Thyroid gland (tissue), 4 donors: ENCODE measurements at regions not wholly inside any gene's neighbourhood (a gene's known extent, or its start where the extent isn't known, plus 50 kb on each side); places are given as distances from the start of the nearest gene placed in this dataset.

Experiments
- CTCF ChIP-seq, 6 experiments: fragments of 200-600 bp in 3 of 6; fragments of 450-650 bp in 3 of 6; sonication (generic) in 3 of 6; IDR thresholded peaks; one replicate each; pipeline ENCODE4 v1.5.1; 2016 to 2019; ENCODE audit warnings: antibody characterized with exemption in 6 of 6, mild to moderate bottlenecking in 2 of 6, inconsistent platforms in 1 of 6, moderate library complexity in 1 of 6
- POLR2A ChIP-seq, 2 donors: fragments of 450-650 bp; IDR thresholded peaks; one replicate each; pipeline ENCODE4 v1.6.1; 2017; ENCODE audit warnings: antibody characterized with exemption in 2 of 2, mild to moderate bottlenecking in 2 of 2, moderate library complexity in 1 of 2

GRCh38 chrX:55867181-55867651 lies 149.7 kb downstream of the RRAGB start:
- no peak for TF ChIP-seq POLR2A (IDR thresholded peaks at IDR 0.05)
- TF ChIP-seq CTCF (IDR thresholded peaks at IDR 0.05): no peak
